HEK293T (cell line): ENCODE measurements at regions not wholly inside any gene's neighbourhood (a gene's known extent, or its start where the extent isn't known, plus 50 kb on each side); places are given as distances from the start of the nearest gene placed in this dataset.

ENCODE experiments used
- BHLHE40 ChIP-seq: fragments of 450-650 bp; IDR thresholded peaks from 2 replicates; pipeline ENCODE4 v1.6.1; 2016; ENCODE audit warnings: mild to moderate bottlenecking, moderate library complexity, borderline replicate concordance
- FOXM1 ChIP-seq: fragments of 450-650 bp; IDR thresholded peaks from 2 replicates; pipeline ENCODE4 v1.6.1; 2017; ENCODE audit warnings: mild to moderate bottlenecking, borderline replicate concordance
- SP1 ChIP-seq: fragments of 450-650 bp; IDR thresholded peaks from 2 replicates; pipeline ENCODE4 v1.6.1; 2017
- TF ChIP-seq, protein P1 (sequence below): fragments of 450-650 bp; IDR thresholded peaks from 2 replicates; pipeline ENCODE4 v1.6.1; 2016

DNA sequence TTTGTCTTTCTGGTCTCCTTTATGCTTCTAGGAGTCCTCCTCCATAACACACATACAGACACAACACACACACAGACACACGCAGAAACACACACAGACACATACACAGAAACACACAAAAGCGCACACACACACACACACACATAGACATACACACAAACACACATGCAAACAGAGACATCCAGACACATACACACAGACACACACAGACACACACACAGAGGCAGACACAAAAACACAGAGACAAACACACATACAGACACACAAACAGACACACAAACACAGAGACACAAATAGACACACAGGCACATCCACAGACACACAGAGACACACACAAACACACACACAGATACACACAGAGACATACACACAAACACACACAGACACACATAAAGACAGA lies 220.2 kb downstream of the IRX2 start:
- no peak for TF ChIP-seq BHLHE40
- TF ChIP-seq, protein P1, sequence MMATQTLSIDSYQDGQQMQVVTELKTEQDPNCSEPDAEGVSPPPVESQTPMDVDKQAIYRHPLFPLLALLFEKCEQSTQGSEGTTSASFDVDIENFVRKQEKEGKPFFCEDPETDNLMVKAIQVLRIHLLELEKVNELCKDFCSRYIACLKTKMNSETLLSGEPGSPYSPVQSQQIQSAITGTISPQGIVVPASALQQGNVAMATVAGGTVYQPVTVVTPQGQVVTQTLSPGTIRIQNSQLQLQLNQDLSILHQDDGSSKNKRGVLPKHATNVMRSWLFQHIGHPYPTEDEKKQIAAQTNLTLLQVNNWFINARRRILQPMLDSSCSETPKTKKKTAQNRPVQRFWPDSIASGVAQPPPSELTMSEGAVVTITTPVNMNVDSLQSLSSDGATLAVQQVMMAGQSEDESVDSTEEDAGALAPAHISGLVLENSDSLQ, result no peak
- no peak for TF ChIP-seq FOXM1
- no peak for TF ChIP-seq SP1
